Small intestine (tissue), 7 donors: ENCODE measurements at regions not wholly inside any gene's neighbourhood (a gene's known extent, or its start where the extent isn't known, plus 50 kb on each side); places are given as distances from the start of the nearest gene placed in this dataset.

Experiments
- DNase-seq, 2 donors: peaks; one replicate each; pipeline versions ENCODE4 v3.0.0 to v3.0.0-alpha.2; 2013
- FAIRE-seq: peaks from 2 replicates; lab custom pipeline; 2012; peaks lifted over from hg19 to GRCh38; lab: Jason Lieb, UNC
- H3K27ac ChIP-seq, 3 donors: one replicate each; pipeline ENCODE4 v1.5.1; 2013; ENCODE audit warnings: low read length in 2 of 3, mild to moderate bottlenecking in 2 of 3, control low read depth in 1 of 3, inconsistent platforms in 1 of 3, low read depth in 1 of 3, moderate library complexity in 1 of 3
- H3K27me3 ChIP-seq, 3 donors: one replicate each; pipeline ENCODE4 v1.6.1; 2013; ENCODE audit warnings: low read length in 3 of 3, inconsistent platforms in 1 of 3; ENCODE audit not compliant: control insufficient read depth in 3 of 3, insufficient read depth in 3 of 3
- H3K36me3 ChIP-seq, 3 donors: one replicate each; pipeline ENCODE4 v1.6.1; 2013; ENCODE audit warnings: low read length in 3 of 3, inconsistent platforms in 1 of 3, low read depth in 1 of 3, mild to moderate bottlenecking in 1 of 3, moderate library complexity in 1 of 3; ENCODE audit not compliant: control insufficient read depth in 3 of 3, insufficient read depth in 2 of 3
- H3K4me1 ChIP-seq, 3 donors: one replicate each; pipeline ENCODE4 v1.6.1; 2013; ENCODE audit warnings: low read length in 2 of 3, inconsistent platforms in 1 of 3, low read depth in 1 of 3, mild to moderate bottlenecking in 1 of 3, moderate library complexity in 1 of 3; ENCODE audit not compliant: control insufficient read depth in 3 of 3, insufficient read depth in 2 of 3
- H3K4me3 ChIP-seq, 3 donors: one replicate each; pipeline ENCODE4 v1.5.1; 2013; ENCODE audit warnings: low read length in 3 of 3, control low read depth in 1 of 3, inconsistent platforms in 1 of 3, low read depth in 1 of 3, mild to moderate bottlenecking in 1 of 3, moderate library complexity in 1 of 3
- H3K9me3 ChIP-seq, 2 donors: one replicate each; pipeline ENCODE4 v1.6.1; 2013; ENCODE audit warnings: low read depth in 1 of 2, low read length in 1 of 2; ENCODE audit not compliant: control insufficient read depth in 2 of 2, insufficient read depth in 1 of 2
- WGBS, 3 donors: extraction: QIAGEN DNeasy Blood & Tissue Kit; methylation state at CpG; one replicate each; pipeline ENCODE4 v1.1.7; 2013; 5-methylcytosine and 5-hydroxymethylcytosine counted together
- donor health status: healthy with polysubstance abuse.
- donor health status: control.
- donor health status: control.
- donor health status: Bipolar disorder and iron deficiency.
- donor health status: healthy.

DNA sequence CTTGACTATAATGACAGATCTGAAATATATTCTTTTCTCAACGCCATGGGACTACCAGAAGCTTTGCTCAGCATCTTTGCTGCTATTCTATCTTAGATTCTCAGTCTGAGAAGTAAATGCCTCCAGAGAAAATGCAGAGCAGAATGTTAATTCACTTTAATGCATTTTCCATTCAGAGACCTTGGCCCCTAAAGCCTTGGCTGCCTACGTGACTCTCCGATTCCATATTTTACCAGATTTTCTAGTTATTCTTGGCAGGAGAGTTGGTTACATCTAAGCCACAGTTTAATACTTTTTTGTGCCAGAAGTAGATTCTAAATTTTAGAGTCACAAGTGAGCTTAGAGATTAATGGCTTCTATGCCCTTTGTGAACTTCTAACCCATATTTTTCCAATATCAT lies 837.1 kb upstream of the POU3F3 start:
- H3K27ac ChIP-seq = no peak overlapping the region
- no peaks in the 10 kb centered on the region for H3K9me3 ChIP-seq
- H3K36me3 ChIP-seq = no peaks in the 10 kb centered on the region
- WGBS, 3 donors = 81 to 85% (median 81%) methylated on average over 3 of the region's 3 CpGs
- H3K27me3 ChIP-seq = no peaks in the 10 kb centered on the region
- H3K4me1 ChIP-seq = no peaks in the 10 kb centered on the region
- no peak for DNase-seq
- FAIRE-seq = no peak
- no peak overlapping the region for H3K4me3 ChIP-seq

DNA sequence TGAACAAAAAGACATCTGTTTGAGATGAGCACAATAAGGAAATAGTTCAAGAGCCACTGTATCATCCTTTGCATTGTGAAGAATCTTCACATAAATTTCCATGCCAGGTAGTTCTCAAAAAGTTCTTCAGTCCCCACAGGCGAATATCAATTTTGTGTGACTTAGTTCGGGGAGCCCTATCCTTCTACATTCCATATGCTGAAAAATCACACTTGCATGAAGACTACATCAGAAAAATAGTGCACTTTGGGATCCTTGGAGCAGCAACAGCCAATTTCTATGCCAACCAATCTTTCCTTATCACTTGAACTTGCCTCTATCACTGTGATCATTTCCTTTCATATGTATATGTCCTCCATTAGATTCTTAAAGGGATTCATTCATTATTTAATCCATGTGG lies 830.6 kb upstream of the POU3F3 start:
- Histone ChIP-seq H3K4me1 (no peaks in the 10 kb centered on the region), H3K27ac (no peak overlapping the region), H3K9me3 (no peaks in the 10 kb centered on the region), H3K36me3 (no peaks in the 10 kb centered on the region), H3K27me3 (no peaks in the 10 kb centered on the region), H3K4me3 (no peak overlapping the region)
- FAIRE-seq (no peak), DNase-seq (no peak)
- 89 to 90% (median 89%) methylated on average over 2 of the region's 2 CpGs for WGBS, 3 donors

DNA sequence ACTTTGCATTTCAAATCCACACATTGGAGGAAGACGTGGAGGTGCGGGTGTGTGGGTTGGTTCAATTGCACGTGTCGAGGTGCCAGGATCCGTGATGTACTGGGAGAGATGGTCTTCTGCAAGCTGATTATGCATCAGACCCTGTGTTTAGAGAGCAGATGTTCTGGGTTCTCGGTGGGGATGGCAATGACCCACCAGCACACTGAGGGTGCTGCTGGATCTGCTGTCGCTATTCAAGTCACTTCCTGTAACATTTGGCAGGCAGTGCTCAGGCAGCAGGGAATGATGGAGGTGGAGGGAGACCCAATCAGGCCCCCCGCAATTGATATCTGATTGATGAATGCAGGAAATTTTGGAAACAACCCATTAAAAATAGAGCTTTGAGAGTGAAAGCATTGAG lies 830.1 kb upstream of the POU3F3 start:
- DNase-seq = no peak
- WGBS, 3 donors = 52 to 57% (median 52%) methylated on average over 8 of the region's 8 CpGs
- no peak for FAIRE-seq
- no peaks in the 10 kb centered on the region for H3K27me3 ChIP-seq
- no peak overlapping the region for H3K27ac ChIP-seq
- no peaks in the 10 kb centered on the region for H3K36me3 ChIP-seq
- H3K9me3 ChIP-seq = no peaks in the 10 kb centered on the region
- H3K4me1 ChIP-seq = no peaks in the 10 kb centered on the region
- H3K4me3 ChIP-seq = no peak overlapping the region

DNA sequence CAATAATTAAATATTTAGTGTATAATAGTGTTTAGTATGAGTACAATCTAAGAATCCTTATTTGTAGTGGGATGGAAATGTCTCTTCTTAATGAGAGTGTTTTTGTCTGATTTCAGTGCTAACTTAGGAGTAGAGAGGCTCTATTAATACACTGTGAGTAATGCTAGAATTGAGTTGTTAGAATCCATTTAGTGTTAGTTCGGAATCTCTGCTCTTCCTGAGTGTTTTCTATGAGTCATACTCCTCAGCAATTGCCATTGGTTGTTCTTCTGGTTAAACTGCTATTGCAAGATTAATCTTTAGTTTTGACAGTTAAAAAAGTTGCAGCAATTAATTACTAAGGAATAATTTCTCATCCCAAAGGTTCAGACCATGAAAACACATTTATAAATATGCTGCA lies 828.6 kb upstream of the POU3F3 start:
- no peaks in the 10 kb centered on the region for H3K36me3 ChIP-seq
- no peak overlapping the region for H3K27ac ChIP-seq
- no peaks in the 10 kb centered on the region for H3K4me1 ChIP-seq
- no peaks in the 10 kb centered on the region for H3K9me3 ChIP-seq
- DNase-seq = no peak
- WGBS, 3 donors = 33 to 55% (median 41%) methylated on average over 1 of the region's 1 CpG
- no peaks in the 10 kb centered on the region for H3K27me3 ChIP-seq
- no peak for FAIRE-seq
- no peak overlapping the region for H3K4me3 ChIP-seq

DNA sequence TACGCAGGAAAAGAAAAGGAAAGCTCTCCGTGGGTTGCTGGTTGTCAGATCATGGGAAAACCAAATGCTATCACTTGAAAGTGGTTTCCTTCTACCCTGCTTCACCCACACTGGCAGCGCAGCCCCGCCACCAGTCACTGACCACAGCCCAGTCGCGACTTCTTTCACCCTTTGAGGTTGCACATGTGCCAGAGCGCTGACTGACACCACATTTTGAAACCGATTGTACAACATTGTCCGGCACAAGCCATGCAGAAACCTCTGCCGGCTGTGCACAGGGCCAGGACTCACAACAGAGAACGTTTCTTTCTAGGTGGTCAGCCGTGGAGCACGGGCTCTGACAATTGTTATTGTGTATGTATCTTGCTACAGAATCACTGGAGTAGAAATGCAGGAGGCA lies 827.2 kb upstream of the POU3F3 start:
- no peaks in the 10 kb centered on the region for H3K27me3 ChIP-seq
- H3K9me3 ChIP-seq = no peaks in the 10 kb centered on the region
- WGBS, 3 donors = 83 to 86% (median 85%) methylated on average over 13 of the region's 13 CpGs
- H3K36me3 ChIP-seq = no peaks in the 10 kb centered on the region
- no peak overlapping the region for H3K4me3 ChIP-seq
- no peak overlapping the region for H3K27ac ChIP-seq
- DNase-seq (no peak), FAIRE-seq (no peak)
- no peaks in the 10 kb centered on the region for H3K4me1 ChIP-seq

DNA sequence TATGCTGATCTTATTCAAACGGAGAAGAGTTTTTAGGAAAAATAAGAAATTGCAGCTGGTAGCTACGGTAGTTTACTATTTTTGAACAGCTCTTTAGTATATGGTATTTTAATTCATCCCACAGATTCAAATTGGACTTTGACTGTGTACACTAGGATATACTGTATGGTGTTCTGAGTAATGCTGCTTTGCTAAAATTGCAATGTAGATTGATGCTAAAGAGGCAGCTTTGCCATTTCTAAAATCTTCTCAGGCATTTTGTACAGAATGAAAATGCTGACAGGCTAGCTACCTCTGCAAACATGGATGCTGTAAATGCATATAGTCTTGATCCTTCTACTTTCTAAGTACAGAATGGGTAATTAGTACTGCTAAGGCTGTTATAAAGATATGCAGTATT lies 826.6 kb upstream of the POU3F3 start:
- no peaks in the 10 kb centered on the region for H3K27me3 ChIP-seq
- H3K4me3 ChIP-seq = no peak overlapping the region
- FAIRE-seq (no peak), DNase-seq (no peak)
- H3K36me3 ChIP-seq = no peaks in the 10 kb centered on the region
- H3K27ac ChIP-seq = no peak overlapping the region
- 73 to 83% (median 82%) methylated on average over 2 of the region's 2 CpGs for WGBS, 3 donors
- no peaks in the 10 kb centered on the region for H3K4me1 ChIP-seq
- H3K9me3 ChIP-seq = no peaks in the 10 kb centered on the region

DNA sequence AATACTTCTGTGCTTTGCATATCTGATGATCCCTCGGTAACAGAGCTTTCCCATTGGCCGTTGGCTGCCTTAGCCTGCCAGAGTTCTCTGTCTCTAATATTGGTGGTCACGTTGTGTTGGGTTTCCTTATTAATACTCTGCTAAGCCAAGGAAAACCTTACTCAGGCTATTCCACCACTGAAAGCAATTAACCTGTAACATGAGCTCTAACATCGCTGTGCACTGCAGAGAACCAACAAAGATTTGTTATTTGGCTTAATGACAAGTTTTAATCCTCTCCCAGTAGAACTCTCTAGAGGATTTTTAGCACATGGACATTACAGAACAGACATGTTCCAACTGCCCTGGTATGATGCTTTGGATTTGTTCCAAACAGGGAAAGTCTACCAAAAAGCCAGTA lies 825.9 kb upstream of the POU3F3 start:
- FAIRE-seq (no peak), DNase-seq (no peak)
- Histone ChIP-seq H3K27ac (no peak overlapping the region), H3K36me3 (no peaks in the 10 kb centered on the region), H3K4me3 (no peak overlapping the region), H3K27me3 (no peaks in the 10 kb centered on the region), H3K9me3 (no peaks in the 10 kb centered on the region), H3K4me1 (no peaks in the 10 kb centered on the region)
- WGBS, 3 donors = 44 to 52% (median 49%) methylated on average over 4 of the region's 4 CpGs

DNA sequence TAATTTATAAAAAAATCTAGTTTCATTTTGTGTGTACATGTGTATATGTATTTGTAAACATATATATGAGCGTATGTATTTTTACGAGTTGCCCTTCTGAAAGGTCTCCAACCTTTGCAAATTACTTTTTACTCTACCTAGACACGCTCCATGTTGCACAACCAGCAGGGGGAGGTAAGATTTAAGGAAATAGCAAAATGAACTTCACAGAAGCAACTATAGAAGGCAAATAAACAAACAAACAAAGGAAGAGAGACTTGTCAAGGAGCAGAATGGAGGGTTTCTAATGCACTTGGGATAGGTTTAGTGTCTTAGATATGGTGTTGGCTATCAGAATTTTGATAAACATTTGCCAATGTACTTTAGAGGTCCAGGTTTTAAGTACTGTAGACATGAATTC lies 820.5 kb upstream of the POU3F3 start:
- H3K4me3 ChIP-seq = no peak overlapping the region
- H3K27ac ChIP-seq = no peak overlapping the region
- H3K27me3 ChIP-seq = no peaks in the 10 kb centered on the region
- no peaks in the 10 kb centered on the region for H3K36me3 ChIP-seq
- FAIRE-seq = no peak
- 13 to 43% (median 18%) methylated on average over 3 of the region's 3 CpGs for WGBS, 3 donors
- no peaks in the 10 kb centered on the region for H3K9me3 ChIP-seq
- H3K4me1 ChIP-seq = no peaks in the 10 kb centered on the region
- peak; percentile 6 to 27 for DNase-seq

DNA sequence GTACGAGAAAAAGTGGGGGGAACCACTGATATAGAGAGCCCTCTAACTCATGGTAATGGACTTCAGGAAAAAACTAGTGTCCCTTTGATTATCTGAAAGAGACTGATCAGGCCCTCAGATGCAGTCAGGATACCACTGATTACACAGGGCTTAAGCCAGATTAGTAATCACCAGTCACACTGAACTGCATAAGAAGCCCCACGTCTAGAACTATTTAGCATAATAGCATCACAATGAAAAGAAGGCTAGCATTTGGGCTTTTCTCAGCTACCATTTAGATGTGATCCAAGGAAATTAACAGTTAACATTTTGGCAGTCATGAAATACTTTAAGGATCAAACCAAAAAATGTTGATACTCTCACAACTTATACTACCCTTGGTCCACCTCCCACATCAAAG lies 813.1 kb upstream of the POU3F3 start:
- WGBS, 3 donors = 41 to 66% (median 44%) methylated on average over 2 of the region's 2 CpGs
- Histone ChIP-seq H3K36me3 (no peaks in the 10 kb centered on the region), H3K4me3 (no peak overlapping the region), H3K9me3 (no peaks in the 10 kb centered on the region), H3K4me1 (no peaks in the 10 kb centered on the region), H3K27ac (no peak overlapping the region), H3K27me3 (no peaks in the 10 kb centered on the region)
- DNase-seq (no peak), FAIRE-seq (no peak)
